ENCODE measurements at regions not wholly inside any gene's neighbourhood (a gene's known extent, or its start where the extent isn't known, plus 50 kb on each side); places are given as distances from the start of the nearest gene placed in this dataset.

Small RNA genes in the stretch of these regions (microRNA-seq; reads per million reads assigned to microRNA genes)
- gene MIRLET7A1 (120 reads per million, percentile 58 among the genes with 10 or more reads in this experiment), gene MIRLET7D (8,646 reads per million, percentile 94 among the genes with 10 or more reads in this experiment), gene MIRLET7F1 (349 reads per million, percentile 70 among the genes with 10 or more reads in this experiment)

Data from activated naive CD8-positive, alpha-beta T cell treated with anti-CD3 and anti-CD28 coated beads, Interleukin-2, amount 10 ng/mL, durations not matched to agents 7 days and 5 days (primary cell).